HG03103 (cell line): ENCODE measurements at regions not wholly inside any gene's neighbourhood (a gene's known extent, or its start where the extent isn't known, plus 50 kb on each side); places are given as distances from the start of the nearest gene placed in this dataset.

Experiments used
- ATAC-seq: cut with Tn5 transposase; IDR thresholded peaks from one replicate; pipeline ENCODE4 v1.9.1; 2021; ENCODE audit warnings: low read depth; ENCODE audit not compliant: unreplicated experiment

DNA sequence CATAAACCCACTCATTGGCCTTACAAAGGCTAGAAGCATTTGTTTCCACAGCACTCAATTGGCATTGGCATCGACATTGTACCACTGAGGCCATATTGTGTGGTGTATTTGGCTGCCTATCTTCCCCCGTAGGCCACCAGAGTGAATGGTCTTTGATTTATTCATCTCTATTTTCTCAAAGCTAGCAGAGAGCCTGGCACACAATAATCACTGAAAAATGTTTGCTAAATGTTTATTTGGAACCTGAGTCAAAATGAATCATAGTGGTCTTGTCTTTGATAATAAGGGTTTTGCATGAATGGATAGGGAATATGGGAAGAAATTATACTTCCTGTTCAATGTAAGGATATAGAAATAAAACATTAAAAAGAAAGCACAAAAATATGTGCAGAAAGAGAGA is 107.3 kb upstream of the SLC8A1 start:
- no peak for ATAC-seq

DNA sequence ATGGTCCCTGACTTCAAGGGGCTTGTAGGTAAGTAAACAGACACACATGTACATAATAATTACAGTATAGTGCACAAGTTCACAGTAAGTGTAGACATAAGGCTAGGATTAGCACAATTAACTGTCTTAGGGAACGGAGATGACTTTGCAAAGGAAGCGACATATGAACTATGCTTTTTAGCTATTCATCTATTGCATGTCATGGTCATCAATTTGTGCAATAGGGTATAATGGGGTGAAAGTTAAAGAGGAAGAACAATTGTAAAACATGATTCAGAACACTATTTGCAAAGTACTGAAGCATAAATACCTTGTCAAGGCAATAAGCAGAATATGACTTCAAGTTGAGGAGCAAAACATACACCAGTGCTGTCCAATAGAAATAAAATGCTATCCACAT is 112.3 kb upstream of the SLC8A1 start:
- no peak for ATAC-seq

DNA sequence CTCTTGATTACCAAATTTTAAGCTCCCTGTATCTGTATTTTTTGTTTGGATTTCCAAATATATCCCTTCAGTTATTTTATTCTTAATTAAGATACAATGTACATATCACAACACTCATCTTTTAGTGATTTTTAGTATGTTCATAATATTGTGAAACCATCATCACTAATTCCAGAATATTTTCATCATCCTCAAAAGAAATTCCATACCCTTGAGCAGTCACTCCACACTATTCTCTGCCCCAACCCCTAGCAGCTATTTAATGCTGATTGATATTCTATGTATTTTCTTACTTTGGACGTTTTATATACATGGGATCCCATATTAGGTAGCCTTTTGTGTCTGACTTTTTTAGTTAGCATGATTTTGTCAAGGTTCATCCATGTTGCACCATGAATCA is 127.4 kb upstream of the SLC8A1 start:
- no peak for ATAC-seq

DNA sequence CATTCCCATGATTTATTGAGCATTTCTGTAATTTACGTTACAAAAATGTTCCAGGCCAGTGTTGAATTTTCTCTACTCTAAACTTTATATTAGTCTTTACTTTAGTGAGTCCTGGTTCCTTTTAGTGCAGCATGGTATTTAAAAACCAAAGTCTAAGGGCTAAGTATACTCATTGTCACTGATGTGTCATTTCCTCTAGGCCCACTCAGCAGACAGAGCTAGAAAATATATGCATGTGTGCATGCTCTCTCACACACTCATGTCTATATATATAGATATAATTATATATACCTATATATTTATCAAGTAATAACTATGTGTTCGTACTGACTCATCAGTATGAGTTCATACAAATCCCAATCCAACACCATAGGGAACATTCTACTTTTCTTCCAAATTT is 132.5 kb upstream of the SLC8A1 start:
- no peak for ATAC-seq

DNA sequence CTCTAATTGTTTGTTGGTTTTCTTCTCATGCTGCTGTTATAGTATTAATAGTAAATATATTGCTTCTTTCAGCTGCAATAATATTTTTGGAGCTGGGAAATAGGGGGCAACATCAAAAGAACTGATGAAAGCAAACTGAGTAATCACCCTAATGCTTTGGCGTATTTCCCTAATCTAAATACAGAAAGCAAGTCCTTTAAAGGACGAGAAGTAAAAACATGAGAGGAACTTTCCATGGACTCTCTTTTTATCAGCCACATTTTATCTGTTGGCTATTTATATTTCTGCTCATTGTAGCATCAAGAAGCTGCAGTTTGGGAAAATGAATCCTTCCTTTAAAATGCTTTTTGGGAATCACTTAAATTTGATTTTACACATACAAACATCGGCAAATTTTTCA is 139.9 kb upstream of the SLC8A1 start:
- no peak for ATAC-seq

DNA sequence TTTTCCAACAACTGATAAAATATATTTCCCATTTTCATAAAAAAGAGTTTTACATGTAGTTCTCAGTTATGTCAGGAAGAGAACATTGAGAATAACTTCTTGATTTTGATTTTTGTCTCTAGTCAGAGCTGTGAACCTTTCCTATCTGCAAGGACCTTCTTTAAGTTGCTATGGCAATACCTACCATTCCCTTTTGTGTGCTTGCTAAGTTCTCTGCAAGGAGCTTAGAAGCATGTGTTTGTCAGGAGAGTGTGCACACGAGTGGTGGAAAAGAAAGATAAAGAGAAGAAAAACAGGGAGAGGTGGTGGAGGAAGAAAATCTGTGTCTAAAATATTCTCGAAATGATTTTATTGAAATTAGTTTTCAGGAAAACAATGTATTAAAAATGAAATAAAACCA is 140.3 kb upstream of the SLC8A1 start:
- ATAC-seq, result no peak

DNA sequence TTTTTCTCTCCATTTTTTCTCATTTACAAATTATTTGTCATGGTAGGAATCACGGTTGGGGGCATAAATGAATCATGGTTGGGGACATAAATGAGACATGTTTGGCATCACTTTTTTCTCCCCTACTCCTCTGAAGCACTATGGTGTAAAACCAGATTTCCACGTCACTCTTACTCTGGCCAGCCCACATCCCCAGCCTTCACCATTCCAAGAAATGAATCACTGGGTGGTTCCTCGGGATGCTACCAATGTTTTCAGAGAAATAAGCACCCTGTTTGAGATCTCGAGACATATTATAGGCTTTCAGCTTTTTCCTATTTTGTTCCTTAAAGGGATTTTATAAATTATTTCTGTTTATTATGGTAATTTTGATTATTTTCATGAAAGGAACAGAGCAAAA is 155.0 kb upstream of the SLC8A1 start:
- ATAC-seq, result no peak

DNA sequence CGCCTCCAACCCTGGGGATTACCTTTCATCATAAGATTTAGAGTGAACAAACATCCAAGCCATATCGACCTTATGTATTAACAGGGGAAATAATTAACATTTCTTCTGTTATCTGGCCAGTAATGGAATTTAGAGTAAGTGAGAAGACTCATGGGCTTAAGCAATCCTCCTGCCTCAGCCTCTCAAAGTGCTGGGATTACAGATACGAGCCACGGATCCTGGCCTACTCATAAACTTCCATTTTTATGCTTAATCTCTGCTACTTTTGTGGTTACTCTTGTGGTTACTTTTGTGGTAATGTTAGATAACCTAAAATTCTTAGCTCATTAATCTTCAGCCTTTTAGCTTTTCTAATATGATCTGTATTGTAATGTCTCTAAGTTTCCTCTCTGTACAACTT is 159.3 kb upstream of the SLC8A1 start:
- no peak for ATAC-seq

DNA sequence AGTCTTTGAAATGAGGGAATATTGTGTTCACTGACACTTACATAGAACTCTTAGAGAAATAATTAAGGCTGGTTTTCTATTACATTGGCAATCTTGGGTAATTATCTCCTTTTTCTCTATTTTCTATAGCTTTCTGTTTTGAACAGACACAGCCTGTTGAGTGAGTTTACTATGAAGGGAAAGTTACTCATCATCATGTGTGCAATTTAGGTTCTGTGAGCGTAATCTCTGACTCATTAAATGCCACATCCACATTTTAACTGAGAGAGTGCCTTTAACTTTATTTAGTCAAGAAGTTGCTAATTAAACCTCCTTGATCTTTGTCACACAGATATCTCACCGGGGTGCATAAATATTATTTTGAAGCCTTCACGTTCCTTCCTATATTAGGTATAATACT is 174.0 kb upstream of the SLC8A1 start:
- ATAC-seq, result no peak

DNA sequence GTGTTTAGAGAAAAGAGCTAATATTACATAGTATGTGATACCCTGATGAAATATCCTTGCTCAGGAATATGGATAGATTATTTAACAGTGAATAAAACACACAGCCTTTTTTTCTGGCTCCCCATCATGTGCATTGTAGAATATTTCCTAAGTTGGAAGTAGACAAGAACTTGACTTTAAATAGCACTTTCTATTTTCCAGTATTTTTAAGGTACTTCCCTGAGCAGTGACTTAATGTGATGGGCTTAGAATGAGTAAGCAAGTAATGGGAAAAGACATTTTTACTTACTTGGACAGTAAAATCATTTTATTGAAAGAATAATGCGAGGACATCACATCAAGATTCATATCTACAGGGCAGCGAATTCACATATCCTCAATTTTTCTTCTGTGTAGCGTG is 176.7 kb upstream of the SLC8A1 start:
- no peak for ATAC-seq

DNA sequence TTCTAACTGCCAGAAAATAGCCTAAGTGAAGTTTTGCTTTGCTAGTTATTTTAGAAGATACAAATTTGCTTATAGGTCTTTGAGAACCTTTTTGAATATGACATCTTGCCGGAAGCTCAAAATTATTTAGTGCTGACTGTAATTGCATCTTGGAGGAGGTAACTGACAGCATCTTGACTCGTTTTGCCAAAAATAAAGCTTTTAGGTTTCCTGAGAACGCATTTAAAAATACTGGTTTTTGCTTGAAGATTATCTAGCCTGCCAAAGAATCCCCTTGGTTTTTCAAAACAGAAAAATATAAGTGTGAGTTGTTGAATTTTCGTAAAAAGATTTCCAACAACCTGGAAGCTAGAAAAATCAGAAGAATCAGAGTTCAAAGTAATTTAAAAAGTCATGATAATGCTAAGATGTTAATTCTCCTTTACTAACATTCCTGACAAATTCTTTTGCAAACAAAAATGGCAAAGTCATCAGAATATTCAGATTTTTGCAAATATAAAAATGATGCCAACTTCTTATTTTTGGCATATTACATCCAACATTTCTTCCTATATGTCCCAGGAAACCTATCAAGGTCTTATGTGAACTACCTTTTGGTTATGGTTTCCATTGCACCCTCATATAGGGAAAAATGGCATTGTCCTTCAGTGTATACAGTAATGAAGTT is 178.0 kb upstream of the SLC8A1 start:
- no peak for ATAC-seq

DNA sequence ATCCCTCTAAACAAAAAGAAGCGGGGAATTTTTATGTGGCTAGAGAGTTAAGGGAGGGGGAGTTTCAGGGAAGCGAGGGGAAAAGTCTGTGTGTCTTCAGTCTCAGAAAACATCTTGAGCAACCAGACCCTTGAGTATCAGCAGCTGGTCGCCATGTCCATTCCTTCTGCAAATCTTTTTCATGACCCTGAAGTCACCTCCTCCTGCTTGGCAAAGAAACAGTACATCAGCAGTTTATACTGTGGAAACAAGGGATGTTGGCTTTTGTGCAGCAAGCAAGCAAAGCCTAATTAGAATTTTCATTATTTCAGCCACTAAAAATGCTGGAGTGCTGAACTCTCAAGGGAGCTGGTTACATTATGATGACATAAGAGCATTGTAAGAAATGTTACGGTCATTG is 187.4 kb upstream of the SLC8A1 start:
- no peak for ATAC-seq

DNA sequence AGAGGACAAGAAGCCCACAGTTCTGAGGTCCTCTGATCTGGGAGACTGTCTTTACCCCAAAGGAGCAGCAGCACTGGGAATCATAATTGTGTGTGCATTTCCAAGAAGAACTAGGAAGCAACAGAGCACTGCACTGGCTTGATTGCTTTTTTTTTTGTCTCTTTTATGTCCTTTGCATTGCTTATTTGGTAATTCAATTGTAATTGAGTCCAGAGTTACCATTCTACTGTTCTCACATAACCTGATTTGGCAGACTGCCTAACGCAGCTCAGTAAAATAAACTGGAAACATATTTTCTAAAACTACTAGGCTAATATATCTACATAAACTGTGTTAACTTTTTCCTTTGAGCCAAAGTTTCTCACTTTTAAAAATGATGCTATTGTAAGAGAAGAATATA is 190.3 kb upstream of the SLC8A1 start:
- no peak for ATAC-seq

DNA sequence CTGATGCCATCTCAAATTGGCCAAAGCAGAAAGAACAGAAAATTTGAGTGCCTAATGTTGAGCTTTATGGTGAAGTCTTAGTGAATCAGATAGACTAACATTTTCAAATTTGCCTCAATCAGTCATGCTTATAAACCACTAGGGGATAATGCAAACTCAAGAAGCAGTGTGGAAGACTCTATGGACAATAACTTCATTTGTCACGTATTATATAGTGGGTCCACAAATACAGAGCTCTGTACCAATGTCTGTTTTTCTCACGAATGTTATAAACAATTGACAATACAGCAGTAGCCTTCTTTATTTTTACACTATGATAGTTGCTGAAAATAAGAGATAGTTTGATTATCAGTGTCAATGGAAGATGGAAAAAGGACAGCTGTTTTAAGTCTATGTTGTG is 190.8 kb upstream of the SLC8A1 start:
- no peak for ATAC-seq

DNA sequence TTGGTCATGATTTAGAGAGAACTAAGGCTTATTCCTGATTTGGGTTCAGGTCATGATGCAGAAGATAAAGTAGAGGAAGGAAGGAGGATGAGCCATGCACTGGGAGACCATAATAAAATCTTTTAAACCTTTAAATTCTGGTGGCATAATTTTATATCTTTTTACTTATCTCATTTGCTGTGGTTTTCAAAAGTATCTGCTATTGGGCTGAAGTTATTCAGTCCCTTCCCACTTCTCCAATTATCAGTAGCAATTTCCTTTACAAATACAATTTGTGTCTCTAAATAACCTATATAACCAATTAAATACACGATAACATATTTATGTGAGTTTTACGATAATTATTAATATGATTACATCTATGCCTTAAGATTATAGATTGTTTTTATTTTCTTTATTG is 194.8 kb upstream of the SLC8A1 start:
- no peak for ATAC-seq

DNA sequence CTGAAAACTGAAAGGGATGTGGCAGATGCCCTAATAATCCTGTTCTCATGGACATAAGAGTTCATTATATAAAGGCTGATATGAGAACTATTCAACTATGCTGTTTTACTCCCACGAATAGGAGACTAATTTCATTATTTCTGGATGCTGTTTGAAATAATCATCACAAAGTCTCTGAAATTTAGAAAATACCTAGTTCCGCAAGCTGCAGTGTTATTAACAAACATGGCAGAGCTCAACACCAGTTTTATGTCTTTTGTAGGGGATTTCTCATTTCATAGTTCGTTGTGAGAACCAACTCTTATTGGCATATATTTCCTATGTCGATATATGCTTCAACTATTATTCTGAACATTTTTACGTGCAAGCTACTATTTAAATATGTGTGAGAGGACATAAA is 200.3 kb upstream of the SLC8A1 start:
- no peak for ATAC-seq

DNA sequence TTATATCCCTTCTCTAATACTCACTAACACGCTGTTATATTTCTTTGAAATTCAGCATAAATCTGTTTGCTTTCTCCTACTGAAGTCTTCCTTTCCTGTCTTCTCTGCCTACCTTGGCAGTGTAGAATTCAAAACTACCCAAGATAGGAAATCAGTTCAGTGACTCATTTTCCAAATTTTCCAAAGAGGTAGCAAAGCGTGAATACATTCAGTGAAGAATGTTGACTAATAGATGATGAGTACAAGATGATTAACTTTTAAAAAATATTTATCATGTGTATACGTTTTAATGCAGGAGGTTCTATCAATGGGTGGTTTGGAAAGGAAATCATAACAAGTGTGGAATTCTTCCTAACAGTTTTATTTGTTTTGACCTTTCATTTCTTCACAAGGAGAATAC is 201.9 kb upstream of the SLC8A1 start:
- ATAC-seq, result no peak

DNA sequence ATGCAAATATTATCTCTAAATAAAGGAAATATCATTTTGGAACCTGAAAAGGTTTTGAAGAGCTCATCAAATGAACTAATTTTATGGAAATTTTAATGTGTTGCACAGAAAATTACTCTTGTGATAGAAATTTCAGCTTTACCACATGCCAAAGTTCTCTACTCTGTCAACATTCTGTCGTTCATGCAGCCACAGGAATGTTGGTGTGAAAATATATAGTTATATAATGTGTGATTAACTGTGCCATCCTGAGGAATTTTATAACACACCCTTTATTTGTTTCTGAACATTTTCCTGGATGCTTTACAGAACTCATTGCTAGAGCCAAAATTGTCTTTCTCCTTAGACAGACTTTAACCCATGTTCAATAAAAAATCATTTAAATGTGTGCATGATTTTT is 202.5 kb upstream of the SLC8A1 start:
- no peak for ATAC-seq

DNA sequence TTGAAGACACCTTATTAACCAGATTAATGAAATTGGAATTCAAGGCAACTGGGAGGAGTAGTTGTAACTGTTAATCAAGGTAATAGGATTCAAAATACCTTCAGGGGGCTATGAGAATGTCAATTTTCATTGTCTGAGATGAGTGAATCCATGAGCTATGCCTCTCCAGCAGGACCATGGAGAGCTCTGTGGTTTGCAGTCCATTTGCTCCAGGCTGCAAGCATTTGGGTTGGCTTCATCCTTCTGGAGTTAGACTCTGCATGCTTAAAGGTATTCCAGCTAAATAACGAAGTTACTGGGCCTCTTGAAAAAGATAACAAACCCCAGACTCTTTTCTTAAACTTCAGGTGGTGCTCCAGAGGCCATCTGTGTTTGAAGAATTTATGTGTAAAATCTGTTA is 207.1 kb upstream of the SLC8A1 start:
- ATAC-seq, result no peak

DNA sequence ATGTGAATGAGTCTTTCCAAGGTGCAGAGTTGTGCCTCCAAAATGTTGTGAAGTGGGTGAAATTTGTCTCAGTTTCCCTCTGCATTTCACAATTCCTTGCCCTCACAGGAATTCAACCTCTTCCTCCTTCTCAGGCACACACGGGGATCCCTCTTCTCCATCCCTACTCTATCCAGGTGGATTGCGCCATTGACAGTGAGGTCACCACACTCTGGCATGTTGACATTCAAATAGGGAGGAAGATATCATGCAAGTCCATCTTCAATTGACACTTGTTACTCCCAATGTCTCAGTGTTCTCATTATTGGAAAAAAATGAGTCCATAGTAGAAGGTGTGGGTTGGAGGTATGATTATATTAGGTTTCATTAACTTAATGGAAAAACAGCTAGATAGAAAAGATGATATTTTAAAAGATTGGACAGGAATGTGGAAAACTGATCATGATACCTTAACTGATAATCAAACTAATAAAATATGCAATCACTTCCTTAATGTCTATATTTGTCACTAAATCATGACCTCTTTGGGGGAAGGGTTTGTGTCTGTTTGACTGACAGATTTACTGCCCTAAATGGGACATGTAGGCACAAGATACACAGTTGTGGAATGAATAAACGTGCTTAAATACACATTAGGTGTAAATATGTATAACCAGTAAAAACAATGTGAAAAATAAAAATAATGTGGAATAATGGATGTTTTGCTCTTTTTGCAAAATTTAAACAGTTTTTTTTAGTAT is 213.8 kb upstream of the SLC8A1 start:
- ATAC-seq, result no peak

DNA sequence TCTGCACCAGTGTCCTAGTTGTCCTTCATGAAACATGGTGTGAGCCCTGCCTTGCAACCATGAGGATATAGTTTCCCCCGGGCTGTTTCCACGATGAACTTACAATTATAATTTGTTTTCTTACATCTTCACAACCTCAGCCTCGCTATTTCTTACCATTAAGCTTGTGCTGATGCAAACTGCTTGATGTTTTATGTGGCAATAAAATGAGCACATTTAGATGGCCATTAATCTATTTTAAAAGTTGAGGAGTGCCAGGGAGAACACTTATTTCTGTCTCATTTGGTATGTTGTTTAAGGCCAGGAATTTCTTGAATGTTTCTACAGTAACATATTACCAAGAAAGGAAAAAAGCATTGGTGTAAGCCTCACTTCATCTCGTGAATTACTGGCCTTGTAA is 214.5 kb upstream of the SLC8A1 start:
- no peak for ATAC-seq

DNA sequence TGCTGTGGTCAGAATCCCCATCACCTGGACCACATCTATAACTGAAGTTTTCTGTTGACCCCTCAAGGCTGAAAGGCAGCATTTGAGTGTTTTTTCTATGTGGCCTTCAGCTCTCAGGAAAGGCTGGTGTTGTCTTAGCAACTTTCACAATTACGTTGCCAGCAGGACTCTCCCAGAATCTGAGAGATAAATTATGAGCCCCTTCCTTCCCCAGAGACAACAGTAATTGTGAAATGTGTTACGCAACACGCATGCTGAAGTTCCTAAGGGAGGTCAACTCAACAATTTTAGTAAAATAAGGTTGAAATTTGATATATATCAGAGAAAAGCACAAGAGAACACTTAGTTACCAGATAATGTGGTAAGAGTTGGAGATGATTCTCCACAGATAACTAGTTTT is 216.5 kb upstream of the SLC8A1 start:
- ATAC-seq, result no peak
